DMS79 treated with DMSO at 0.1 percent for 48 hours (cell line): ENCODE measurements at regions not wholly inside any gene's neighbourhood (a gene's known extent, or its start where the extent isn't known, plus 50 kb on each side); places are given as distances from the start of the nearest gene placed in this dataset.

Experiments
- DNase-seq: peaks from one replicate; lab custom pipeline; 2025; lab: John Stamatoyannopoulos, UW

GRCh38 chr9:118940473-118940872, 428.8 kb downstream of the BRINP1 start:
- no peak for DNase-seq

GRCh38 chr9:118946669-118947068, 422.6 kb downstream of the BRINP1 start:
- DNase-seq, result no peak

- no peak for DNase-seq
Measured at GRCh38 chr9:118954857-118955256, 414.4 kb downstream of the BRINP1 start.

- DNase-seq, result no peak
Measured at GRCh38 chr9:118957585-118957984, 411.6 kb downstream of the BRINP1 start.

- DNase-seq, result no peak
Measured at GRCh38 chr9:118959366-118959765, 409.9 kb downstream of the BRINP1 start.

- DNase-seq, result no peak
Measured at GRCh38 chr9:118961857-118962256, 407.4 kb downstream of the BRINP1 start.

- DNase-seq, result no peak
Measured at GRCh38 chr9:118962426-118962825, 406.8 kb downstream of the BRINP1 start.

GRCh38 chr9:118963674-118964073, 405.6 kb downstream of the BRINP1 start:
- no peak for DNase-seq

- no peak for DNase-seq
Measured at GRCh38 chr9:118967901-118968300, 401.3 kb downstream of the BRINP1 start.

- DNase-seq, result no peak
Measured at GRCh38 chr9:118975736-118976135, 393.5 kb downstream of the BRINP1 start.

- no peak for DNase-seq
Measured at GRCh38 chr9:118976160-118976559, 393.1 kb downstream of the BRINP1 start.

- no peak for DNase-seq
Measured at GRCh38 chr9:118984607-118985006, 384.6 kb downstream of the BRINP1 start.

- DNase-seq, result no peak
Measured at GRCh38 chr9:118985851-118986250, 383.4 kb downstream of the BRINP1 start.

GRCh38 chr9:118987167-118987566, 382.1 kb downstream of the BRINP1 start:
- no peak for DNase-seq

GRCh38 chr9:118990949-118991348, 378.3 kb downstream of the BRINP1 start:
- no peak for DNase-seq

- no peak for DNase-seq
Measured at GRCh38 chr9:118991366-118992285, 377.6 kb downstream of the BRINP1 start.

GRCh38 chr9:118992813-118993794, 376.1 kb downstream of the BRINP1 start:
- no peak for DNase-seq

GRCh38 chr9:118993965-118994364, 375.3 kb downstream of the BRINP1 start:
- no peak for DNase-seq

GRCh38 chr9:119002491-119002890, 366.7 kb downstream of the BRINP1 start:
- DNase-seq, result no peak

- DNase-seq, result no peak
Measured at GRCh38 chr9:119003201-119003611, 366.0 kb downstream of the BRINP1 start.

- no peak for DNase-seq
Measured at GRCh38 chr9:119003882-119004617, 365.2 kb downstream of the BRINP1 start.

- DNase-seq, result no peak
Measured at GRCh38 chr9:119004618-119004990, 364.6 kb downstream of the BRINP1 start.
